SK-N-SH (cell line): ENCODE measurements at regions not wholly inside any gene's neighbourhood (a gene's known extent, or its start where the extent isn't known, plus 50 kb on each side); places are given as distances from the start of the nearest gene placed in this dataset.

ENCODE experiments used
- CTCF ChIA-PET: fragments of 300-600, 350-600 bp; formaldehyde crosslinking; extraction: SDS; loops from one replicate; lab custom pipeline; 2021; lab: Yijun Ruan, JAX
- POLR2A ChIA-PET: fragments of 350-600 bp; sonication (Branson Sonifier 250); formaldehyde crosslinking; extraction: SDS; loops from one replicate; lab custom pipeline; 2020; ENCODE audit warnings: antibody characterized with exemption, inconsistent platforms; lab: Yijun Ruan, JAX
- DNase-seq: peaks from one replicate; pipeline ENCODE4 v3.0.0; 2012
- H2AFZ ChIP-seq: fragments of 200-600 bp; sonication (generic); 2 replicates; pipeline ENCODE4 v1.8.1; 2016; ENCODE audit warnings: antibody characterized with exemption, mild to moderate bottlenecking, low read depth
- H3F3A ChIP-seq: fragments of 200-600 bp; sonication (generic); replicated peaks from 2 replicates; pipeline ENCODE3; 2016; ENCODE audit warnings: antibody characterized with exemption, mild to moderate bottlenecking; ENCODE audit not compliant: insufficient read depth
- H3K27ac ChIP-seq, 2 experiments: fragments of 200-500 bp in 1 of 2; fragments of 200-600 bp in 1 of 2; sonication (Bioruptor generic) in 1 of 2; sonication (generic), shearing (Covaris generic) in 1 of 2; 2 replicates each; pipeline versions ENCODE4 v1.5.1 to v1.6.1; 2014 to 2016; ENCODE audit warnings: low read depth in 2 of 2, inconsistent platforms in 1 of 2, low read length in 1 of 2, mild to moderate bottlenecking in 1 of 2, mixed read lengths in 1 of 2
- H3K27me3 ChIP-seq: fragments of 200-600 bp; sonication (generic), shearing (Covaris generic); 2 replicates; pipeline ENCODE4 v1.6.1; 2016; ENCODE audit warnings: mixed run types; ENCODE audit not compliant: insufficient read depth
- H3K36me3 ChIP-seq, 2 experiments: fragments of 200-500 bp in 1 of 2; fragments of 200-600 bp in 1 of 2; sonication (Bioruptor generic) in 1 of 2; sonication (generic) in 1 of 2; replicated peaks in 1 of 2; 2 replicates each; pipeline versions ENCODE3 to v1.5.1; 2014 to 2016; ENCODE audit warnings: low read length in 1 of 2, mild to moderate bottlenecking in 1 of 2; ENCODE audit not compliant: insufficient read depth in 2 of 2, control insufficient read depth in 1 of 2
- H3K4me1 ChIP-seq, 2 experiments: fragments of 200-500 bp in 1 of 2; fragments of 200-600 bp in 1 of 2; sonication (Bioruptor generic) in 1 of 2; sonication (generic), shearing (Covaris generic) in 1 of 2; 2 replicates each; pipeline versions ENCODE4 v1.5.1 to v1.6.1; 2014 to 2016; ENCODE audit warnings: low read depth in 1 of 2, low read length in 1 of 2, mixed run types in 1 of 2; ENCODE audit not compliant: insufficient read depth in 2 of 2, control insufficient read depth in 1 of 2
- H3K4me2 ChIP-seq: fragments of 200-600 bp; sonication (generic), shearing (Covaris generic); 2 replicates; pipeline ENCODE4 v1.6.1; 2017; ENCODE audit warnings: mixed run types
- H3K4me3 ChIP-seq, 2 experiments: fragments of 200-500 bp in 1 of 2; fragments of 200-600 bp in 1 of 2; sonication (Bioruptor generic) in 1 of 2; sonication (generic), shearing (Covaris generic) in 1 of 2; 2 replicates each; pipeline versions ENCODE4 v1.5.1 to v1.8.1; 2014 to 2016; ENCODE audit warnings: low read depth in 2 of 2, inconsistent platforms in 1 of 2, low read length in 1 of 2, mild to moderate bottlenecking in 1 of 2, mixed read lengths in 1 of 2, moderate library complexity in 1 of 2
- H3K79me2 ChIP-seq: fragments of 200-600 bp; sonication (generic); 2 replicates; pipeline ENCODE4 v1.8.1; 2017; ENCODE audit warnings: mild to moderate bottlenecking; ENCODE audit not compliant: insufficient read depth
- H3K9ac ChIP-seq: fragments of 200-600 bp; sonication (generic); 2 replicates; pipeline ENCODE4 v1.6.1; 2017; ENCODE audit warnings: mixed run types
- H3K9me2 ChIP-seq: fragments of 200-600 bp; sonication (generic); 2 replicates; pipeline ENCODE4 v1.6.1; 2017; ENCODE audit warnings: mixed run types
- H3K9me3 ChIP-seq: fragments of 200-600 bp; sonication (generic); 2 replicates; pipeline ENCODE4 v1.6.1; 2017; ENCODE audit warnings: mixed run types, mild to moderate bottlenecking, moderate library complexity
- H4K20me1 ChIP-seq: fragments of 200-600 bp; sonication (generic); 2 replicates; pipeline ENCODE4 v1.6.1; 2017; ENCODE audit warnings: mild to moderate bottlenecking, mixed run types; ENCODE audit not compliant: insufficient read depth
- EP300 ChIP-seq, 2 experiments: IDR thresholded peaks; 2 replicates each; pipeline versions ENCODE4 v1.4.0 to v1.6.1; 2012; ENCODE audit warnings: borderline replicate concordance in 1 of 2, low read depth in 1 of 2, low read length in 1 of 2
- FOSL2 ChIP-seq: IDR thresholded peaks from 2 replicates; pipeline ENCODE4 v1.4.0; 2012; ENCODE audit warnings: low read depth, mild to moderate bottlenecking, moderate library complexity, borderline replicate concordance
- FOXJ3 ChIP-seq: sonication (generic); formaldehyde crosslinking; IDR thresholded peaks from 2 replicates; pipeline ENCODE4 v1.5.1; 2020; ENCODE audit warnings: mild to moderate bottlenecking, missing genetic modification reagents
- GATA2 ChIP-seq: sonication (generic); formaldehyde crosslinking; IDR thresholded peaks from 2 replicates; pipeline ENCODE4 v1.5.0; 2020; ENCODE audit warnings: mild to moderate bottlenecking, missing genetic modification reagents
- MXI1 ChIP-seq: IDR thresholded peaks from 2 replicates; pipeline ENCODE4 v1.6.1; 2012; ENCODE audit warnings: mild to moderate bottlenecking, low read depth, low read length, improper control_type of control experiment
- NRF1 ChIP-seq: IDR thresholded peaks from 2 replicates; pipeline ENCODE4 v1.6.1; 2012; ENCODE audit warnings: low read depth, mild to moderate bottlenecking, low read length
- POLR2AphosphoS5 ChIP-seq: IDR thresholded peaks from 2 replicates; pipeline ENCODE4 v1.6.1; 2012; ENCODE audit warnings: low read depth, low read length
- RAD21 ChIP-seq: IDR thresholded peaks from 2 replicates; pipeline ENCODE4 v1.6.1; 2012; ENCODE audit warnings: mild to moderate bottlenecking, low read length
- RCOR1 ChIP-seq: fragments of 150-350 bp; IDR thresholded peaks from 2 replicates; pipeline ENCODE4 v1.6.1; 2017; ENCODE audit warnings: antibody characterized with exemption, low read length
- RFX5 ChIP-seq: IDR thresholded peaks from 2 replicates; pipeline ENCODE4 v1.6.1; 2012; ENCODE audit warnings: mild to moderate bottlenecking, improper control_type of control experiment, low read length
- RXRA ChIP-seq: IDR thresholded peaks from 2 replicates; pipeline ENCODE4 v1.4.0; 2012; ENCODE audit warnings: low read depth, mild to moderate bottlenecking, borderline replicate concordance
- SIN3A ChIP-seq: IDR thresholded peaks from 2 replicates; pipeline ENCODE4 v1.6.1; 2012; ENCODE audit warnings: low read depth, mild to moderate bottlenecking, low read length, moderate library complexity, borderline replicate concordance
- SMC3 ChIP-seq: IDR thresholded peaks from 2 replicates; pipeline ENCODE4 v1.6.1; 2012; ENCODE audit warnings: low read depth, low read length, improper control_type of control experiment
- TAF1 ChIP-seq: IDR thresholded peaks from 2 replicates; pipeline ENCODE4 v1.6.1; 2012; ENCODE audit warnings: low read depth, mild to moderate bottlenecking, low read length, moderate library complexity, borderline replicate concordance
- TCF12 ChIP-seq: IDR thresholded peaks from 2 replicates; pipeline ENCODE4 v1.4.0; 2012
- TEAD4 ChIP-seq: IDR thresholded peaks from 2 replicates; pipeline ENCODE4 v1.4.0; 2012; ENCODE audit warnings: mild to moderate bottlenecking, borderline replicate concordance; ENCODE audit not compliant: insufficient read depth
- WGBS: methylation state at CpG from one replicate; pipeline ENCODE4 v1.1.6; 2017; ENCODE audit warnings: low lambda C conversion rate; 5-methylcytosine and 5-hydroxymethylcytosine counted together
- TF ChIP-seq, protein P1 (sequence below): IDR thresholded peaks from 2 replicates; pipeline ENCODE4 v1.6.1; 2012; ENCODE audit warnings: mild to moderate bottlenecking, low read depth, low read length, moderate library complexity
- TF ChIP-seq, protein P2 (sequence below): fragments of 200-600 bp; sonication (generic); IDR thresholded peaks from 2 replicates; pipeline ENCODE4 v1.6.1; 2017; ENCODE audit warnings: antibody characterized with exemption, mild to moderate bottlenecking, moderate library complexity
- TF ChIP-seq, protein P3 (sequence below): IDR thresholded peaks from 2 replicates; pipeline ENCODE4 v1.4.0; 2012; ENCODE audit warnings: low read depth
- TF ChIP-seq, protein P4 (sequence below): IDR thresholded peaks from 2 replicates; pipeline ENCODE4; 2012
- TF ChIP-seq, protein P5 (sequence below): IDR thresholded peaks from 2 replicates; pipeline ENCODE4 v1.4.0; 2012; ENCODE audit warnings: low read depth, borderline replicate concordance

DNA sequence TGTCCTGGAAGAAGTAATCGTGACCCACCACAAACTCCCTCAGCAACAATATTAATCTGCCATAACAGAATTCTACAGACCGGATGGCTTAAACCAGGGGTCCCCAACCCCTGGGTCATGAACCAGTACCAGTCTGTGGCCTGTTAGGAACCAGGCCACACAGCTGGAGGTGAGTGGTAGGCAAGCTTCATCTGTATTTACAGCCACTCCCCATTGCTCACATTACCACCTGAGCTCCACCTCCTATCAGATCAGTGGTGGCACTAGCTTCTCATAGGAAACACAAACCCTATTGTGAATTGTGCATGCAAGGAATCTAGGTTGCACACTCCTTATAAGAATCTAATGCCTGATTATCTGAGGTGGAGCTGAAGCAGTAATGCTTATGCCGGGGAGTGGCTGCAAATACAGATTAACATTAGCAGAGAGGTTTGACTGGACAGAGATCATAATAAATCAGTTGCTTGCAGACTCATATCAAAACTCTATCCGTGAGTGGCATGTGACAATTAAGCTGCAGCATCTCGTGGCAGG lies 74.5 kb downstream of the NOG start:
- H3K9me2 ChIP-seq = no peaks in the 10 kb centered on the region
- no peaks in the 10 kb centered on the region for H3K79me2 ChIP-seq
- no peak overlapping the region for H2AFZ ChIP-seq
- H3F3A ChIP-seq = no peaks in the 10 kb centered on the region
- no peak for DNase-seq
- 20% methylated on average over 5 of the region's 5 CpGs for WGBS
- CTCF ChIA-PET = interaction anchor here (1.7 kb wide), 1 partner anchor 10 kb away, joined by 8 read pairs; no protein-coding TSS in a partner anchor
- no peaks in the 10 kb centered on the region for H3K9me3 ChIP-seq
- H3K4me1 ChIP-seq = no peaks in the 10 kb centered on the region
- H3K36me3 ChIP-seq = no peaks in the 10 kb centered on the region
- no peaks in the 10 kb centered on the region for H4K20me1 ChIP-seq
- no peak overlapping the region for H3K4me3 ChIP-seq
- H3K4me2 ChIP-seq = no peak overlapping the region
- no peak overlapping the region for H3K27ac ChIP-seq
- H3K27me3 ChIP-seq = peaks cover 5% of the 10 kb centered on the region; the same call in 1 of the 2 replicates
- no peak for TF ChIP-seq POLR2AphosphoS5
- TF ChIP-seq FOXJ3 (CRISPR knock-in tag) = no peak
- H3K9ac ChIP-seq = no peak overlapping the region
- POLR2A ChIA-PET = no interaction called here

DNA sequence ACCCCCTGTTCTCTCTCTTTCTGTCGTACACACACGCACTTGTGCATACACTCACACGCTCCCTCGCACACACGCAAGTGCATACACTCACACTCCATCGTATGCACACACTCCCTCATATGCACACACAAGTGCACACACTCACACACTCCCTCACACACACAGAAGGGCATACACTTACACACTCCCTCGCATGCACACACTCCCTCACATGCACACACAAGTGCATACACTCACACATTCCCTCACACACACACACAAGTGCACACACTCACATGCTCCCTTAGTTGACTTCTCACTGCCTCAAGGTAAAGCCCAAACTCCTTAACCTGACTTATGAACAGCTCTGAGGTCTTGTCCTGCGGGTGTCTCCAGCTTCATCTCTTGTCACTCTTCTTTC lies 78.7 kb downstream of the NOG start:
- H4K20me1 ChIP-seq = no peaks in the 10 kb centered on the region
- no peak overlapping the region for H3K9ac ChIP-seq
- H3K9me3 ChIP-seq = no peaks in the 10 kb centered on the region
- H3K27me3 ChIP-seq = no peaks in the 10 kb centered on the region; the same call in 1 of the 2 replicates
- no peak for TF ChIP-seq POLR2AphosphoS5
- TF ChIP-seq NRF1 = no peak
- TF ChIP-seq, protein P1, sequence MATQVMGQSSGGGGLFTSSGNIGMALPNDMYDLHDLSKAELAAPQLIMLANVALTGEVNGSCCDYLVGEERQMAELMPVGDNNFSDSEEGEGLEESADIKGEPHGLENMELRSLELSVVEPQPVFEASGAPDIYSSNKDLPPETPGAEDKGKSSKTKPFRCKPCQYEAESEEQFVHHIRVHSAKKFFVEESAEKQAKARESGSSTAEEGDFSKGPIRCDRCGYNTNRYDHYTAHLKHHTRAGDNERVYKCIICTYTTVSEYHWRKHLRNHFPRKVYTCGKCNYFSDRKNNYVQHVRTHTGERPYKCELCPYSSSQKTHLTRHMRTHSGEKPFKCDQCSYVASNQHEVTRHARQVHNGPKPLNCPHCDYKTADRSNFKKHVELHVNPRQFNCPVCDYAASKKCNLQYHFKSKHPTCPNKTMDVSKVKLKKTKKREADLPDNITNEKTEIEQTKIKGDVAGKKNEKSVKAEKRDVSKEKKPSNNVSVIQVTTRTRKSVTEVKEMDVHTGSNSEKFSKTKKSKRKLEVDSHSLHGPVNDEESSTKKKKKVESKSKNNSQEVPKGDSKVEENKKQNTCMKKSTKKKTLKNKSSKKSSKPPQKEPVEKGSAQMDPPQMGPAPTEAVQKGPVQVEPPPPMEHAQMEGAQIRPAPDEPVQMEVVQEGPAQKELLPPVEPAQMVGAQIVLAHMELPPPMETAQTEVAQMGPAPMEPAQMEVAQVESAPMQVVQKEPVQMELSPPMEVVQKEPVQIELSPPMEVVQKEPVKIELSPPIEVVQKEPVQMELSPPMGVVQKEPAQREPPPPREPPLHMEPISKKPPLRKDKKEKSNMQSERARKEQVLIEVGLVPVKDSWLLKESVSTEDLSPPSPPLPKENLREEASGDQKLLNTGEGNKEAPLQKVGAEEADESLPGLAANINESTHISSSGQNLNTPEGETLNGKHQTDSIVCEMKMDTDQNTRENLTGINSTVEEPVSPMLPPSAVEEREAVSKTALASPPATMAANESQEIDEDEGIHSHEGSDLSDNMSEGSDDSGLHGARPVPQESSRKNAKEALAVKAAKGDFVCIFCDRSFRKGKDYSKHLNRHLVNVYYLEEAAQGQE = no peak
- no peak for TF ChIP-seq RFX5
- no peak for TF ChIP-seq TEAD4
- TF ChIP-seq EP300 (IDR thresholded peaks at IDR 0.05; ENCODE audit: borderline replicate concordance in 1 of 2, low read depth in 1 of 2, low read length in 1 of 2) = no peak
- TF ChIP-seq, protein P2, sequence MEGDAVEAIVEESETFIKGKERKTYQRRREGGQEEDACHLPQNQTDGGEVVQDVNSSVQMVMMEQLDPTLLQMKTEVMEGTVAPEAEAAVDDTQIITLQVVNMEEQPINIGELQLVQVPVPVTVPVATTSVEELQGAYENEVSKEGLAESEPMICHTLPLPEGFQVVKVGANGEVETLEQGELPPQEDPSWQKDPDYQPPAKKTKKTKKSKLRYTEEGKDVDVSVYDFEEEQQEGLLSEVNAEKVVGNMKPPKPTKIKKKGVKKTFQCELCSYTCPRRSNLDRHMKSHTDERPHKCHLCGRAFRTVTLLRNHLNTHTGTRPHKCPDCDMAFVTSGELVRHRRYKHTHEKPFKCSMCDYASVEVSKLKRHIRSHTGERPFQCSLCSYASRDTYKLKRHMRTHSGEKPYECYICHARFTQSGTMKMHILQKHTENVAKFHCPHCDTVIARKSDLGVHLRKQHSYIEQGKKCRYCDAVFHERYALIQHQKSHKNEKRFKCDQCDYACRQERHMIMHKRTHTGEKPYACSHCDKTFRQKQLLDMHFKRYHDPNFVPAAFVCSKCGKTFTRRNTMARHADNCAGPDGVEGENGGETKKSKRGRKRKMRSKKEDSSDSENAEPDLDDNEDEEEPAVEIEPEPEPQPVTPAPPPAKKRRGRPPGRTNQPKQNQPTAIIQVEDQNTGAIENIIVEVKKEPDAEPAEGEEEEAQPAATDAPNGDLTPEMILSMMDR = no peak
- TF ChIP-seq TCF12 = no peak
- TF ChIP-seq RAD21 = no peak
- TF ChIP-seq RCOR1 = no peak
- no peak for TF ChIP-seq GATA2 (CRISPR knock-in tag)
- TF ChIP-seq RXRA = no peak
- TF ChIP-seq SIN3A = no peak
- TF ChIP-seq, protein P3, sequence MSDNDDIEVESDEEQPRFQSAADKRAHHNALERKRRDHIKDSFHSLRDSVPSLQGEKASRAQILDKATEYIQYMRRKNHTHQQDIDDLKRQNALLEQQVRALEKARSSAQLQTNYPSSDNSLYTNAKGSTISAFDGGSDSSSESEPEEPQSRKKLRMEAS = no peak
- TF ChIP-seq, protein P4, sequence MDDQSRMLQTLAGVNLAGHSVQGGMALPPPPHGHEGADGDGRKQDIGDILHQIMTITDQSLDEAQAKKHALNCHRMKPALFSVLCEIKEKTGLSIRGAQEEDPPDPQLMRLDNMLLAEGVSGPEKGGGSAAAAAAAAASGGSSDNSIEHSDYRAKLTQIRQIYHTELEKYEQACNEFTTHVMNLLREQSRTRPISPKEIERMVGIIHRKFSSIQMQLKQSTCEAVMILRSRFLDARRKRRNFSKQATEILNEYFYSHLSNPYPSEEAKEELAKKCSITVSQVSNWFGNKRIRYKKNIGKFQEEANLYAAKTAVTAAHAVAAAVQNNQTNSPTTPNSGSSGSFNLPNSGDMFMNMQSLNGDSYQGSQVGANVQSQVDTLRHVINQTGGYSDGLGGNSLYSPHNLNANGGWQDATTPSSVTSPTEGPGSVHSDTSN = no peak
- TF ChIP-seq FOSL2 = no peak
- no peak for TF ChIP-seq TAF1
- no peak for TF ChIP-seq MXI1
- no peak for TF ChIP-seq SMC3
- TF ChIP-seq, protein P5, sequence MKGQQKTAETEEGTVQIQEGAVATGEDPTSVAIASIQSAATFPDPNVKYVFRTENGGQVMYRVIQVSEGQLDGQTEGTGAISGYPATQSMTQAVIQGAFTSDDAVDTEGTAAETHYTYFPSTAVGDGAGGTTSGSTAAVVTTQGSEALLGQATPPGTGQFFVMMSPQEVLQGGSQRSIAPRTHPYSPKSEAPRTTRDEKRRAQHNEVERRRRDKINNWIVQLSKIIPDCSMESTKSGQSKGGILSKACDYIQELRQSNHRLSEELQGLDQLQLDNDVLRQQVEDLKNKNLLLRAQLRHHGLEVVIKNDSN = no peak
- H3K9me2 ChIP-seq = no peaks in the 10 kb centered on the region
- H3K4me1 ChIP-seq = no peaks in the 10 kb centered on the region
- 53% methylated on average over 8 of the region's 8 CpGs for WGBS
- H3K4me3 ChIP-seq = no peak overlapping the region
- H3K27ac ChIP-seq = no peak overlapping the region
- H3K4me2 ChIP-seq = no peak overlapping the region
- no peaks in the 10 kb centered on the region for H3K79me2 ChIP-seq
- CTCF ChIA-PET = interaction anchor here (0.6 to 1.0 kb wide), 2 partner anchors 44 to 98 kb away, joined by 4 to 5 read pairs; no protein-coding TSS in a partner anchor
- no peaks in the 10 kb centered on the region for H3K36me3 ChIP-seq
- DNase-seq = no peak
- no peak overlapping the region for H2AFZ ChIP-seq
- POLR2A ChIA-PET = no interaction called here
- H3F3A ChIP-seq = no peaks in the 10 kb centered on the region
